Loucy (cell line): ENCODE measurements at regions not wholly inside any gene's neighbourhood (a gene's known extent, or its start where the extent isn't known, plus 50 kb on each side); places are given as distances from the start of the nearest gene placed in this dataset.
"Not testable (repeated sequence)": the region's sequence is repeated elsewhere in the genome, so short reads cannot be mapped to it uniquely, and the experiment has no call there.

ENCODE experiments used
- EZH2phosphoT487 ChIP-seq: fragments of 200-600 bp; IDR thresholded peaks from 2 replicates; pipeline ENCODE4 v1.6.1; 2018; ENCODE audit warnings: antibody characterized with exemption, mild to moderate bottlenecking, moderate library complexity, borderline replicate concordance
- TF ChIP-seq, protein P1 (sequence below): fragments of 200-600 bp; sonication (generic); conservative IDR thresholded peaks from 2 replicates; pipeline ENCODE4 v1.5.1; 2014; ENCODE audit warnings: mild to moderate bottlenecking, antibody characterized with exemption, low read length

DNA sequence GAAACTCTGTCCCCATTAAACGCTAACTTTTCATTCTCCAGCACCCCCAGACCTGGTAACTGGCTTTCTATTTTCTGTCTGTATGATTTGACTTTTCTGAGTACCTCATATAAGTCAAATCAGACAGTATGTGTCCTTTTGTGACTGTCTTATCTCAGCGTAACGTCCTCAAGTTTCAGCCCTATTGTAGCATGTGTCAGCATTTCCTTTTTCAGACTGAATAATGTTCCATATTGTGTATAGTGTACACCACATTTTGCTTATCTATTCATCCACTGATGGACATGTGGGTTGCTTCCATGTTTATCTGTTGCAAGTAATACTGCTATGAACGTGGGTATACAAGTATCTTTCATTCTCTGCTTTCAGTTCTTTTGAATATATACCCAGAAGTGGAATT is 242.4 kb downstream of the RTP5 start:
- TF ChIP-seq, protein P1, sequence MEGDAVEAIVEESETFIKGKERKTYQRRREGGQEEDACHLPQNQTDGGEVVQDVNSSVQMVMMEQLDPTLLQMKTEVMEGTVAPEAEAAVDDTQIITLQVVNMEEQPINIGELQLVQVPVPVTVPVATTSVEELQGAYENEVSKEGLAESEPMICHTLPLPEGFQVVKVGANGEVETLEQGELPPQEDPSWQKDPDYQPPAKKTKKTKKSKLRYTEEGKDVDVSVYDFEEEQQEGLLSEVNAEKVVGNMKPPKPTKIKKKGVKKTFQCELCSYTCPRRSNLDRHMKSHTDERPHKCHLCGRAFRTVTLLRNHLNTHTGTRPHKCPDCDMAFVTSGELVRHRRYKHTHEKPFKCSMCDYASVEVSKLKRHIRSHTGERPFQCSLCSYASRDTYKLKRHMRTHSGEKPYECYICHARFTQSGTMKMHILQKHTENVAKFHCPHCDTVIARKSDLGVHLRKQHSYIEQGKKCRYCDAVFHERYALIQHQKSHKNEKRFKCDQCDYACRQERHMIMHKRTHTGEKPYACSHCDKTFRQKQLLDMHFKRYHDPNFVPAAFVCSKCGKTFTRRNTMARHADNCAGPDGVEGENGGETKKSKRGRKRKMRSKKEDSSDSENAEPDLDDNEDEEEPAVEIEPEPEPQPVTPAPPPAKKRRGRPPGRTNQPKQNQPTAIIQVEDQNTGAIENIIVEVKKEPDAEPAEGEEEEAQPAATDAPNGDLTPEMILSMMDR, result not testable (repeated sequence)
- not testable (repeated sequence) for TF ChIP-seq EZH2phosphoT487
